Kidney (tissue), 13 donors: ENCODE measurements at regions not wholly inside any gene's neighbourhood (a gene's known extent, or its start where the extent isn't known, plus 50 kb on each side); places are given as distances from the start of the nearest gene placed in this dataset.

ENCODE experiments used
- DNase-seq, 5 donors: peaks; one replicate each; pipeline ENCODE4 v3.0.0-alpha.2; 2013 to 2020
- FAIRE-seq: peaks from 2 replicates; lab custom pipeline; 2012; peaks lifted over from hg19 to GRCh38; lab: Jason Lieb, UNC
- H3K27ac ChIP-seq, 2 donors: one replicate each; pipeline ENCODE4 v1.7.0; 2013; ENCODE audit warnings: low read depth in 2 of 2, low read length in 2 of 2, inconsistent platforms in 1 of 2
- H3K27me3 ChIP-seq: one replicate; pipeline ENCODE4 v1.7.1; 2013; ENCODE audit warnings: low read length, inconsistent platforms; ENCODE audit not compliant: control insufficient read depth, insufficient read depth
- H3K36me3 ChIP-seq, 3 donors: one replicate each; pipeline versions ENCODE4 v1.7.0 to v1.7.1; 2013; ENCODE audit warnings: low read length in 3 of 3, control low read depth in 1 of 3, inconsistent platforms in 1 of 3; ENCODE audit not compliant: insufficient read depth in 3 of 3, control insufficient read depth in 2 of 3
- H3K4me1 ChIP-seq, 3 donors: one replicate each; pipeline versions ENCODE4 v1.7.0 to v1.7.1; 2013; ENCODE audit warnings: low read length in 3 of 3, inconsistent platforms in 1 of 3, low read depth in 1 of 3; ENCODE audit not compliant: control insufficient read depth in 2 of 3, insufficient read depth in 2 of 3
- H3K4me3 ChIP-seq, 3 donors: one replicate each; pipeline versions ENCODE4 v1.7.0 to v1.8.1; 2013; ENCODE audit warnings: low read length in 3 of 3, control low read depth in 1 of 3, inconsistent platforms in 1 of 3
- H3K9ac ChIP-seq, 3 donors: one replicate each; pipeline versions ENCODE4 v1.7.0 to v1.7.1; 2013; ENCODE audit warnings: low read length in 3 of 3, control low read depth in 1 of 3, inconsistent platforms in 1 of 3
- H3K9me3 ChIP-seq, 3 donors: one replicate each; pipeline versions ENCODE4 v1.7.0 to v1.7.1; 2013; ENCODE audit warnings: low read length in 3 of 3, control low read depth in 1 of 3, inconsistent platforms in 1 of 3; ENCODE audit not compliant: control insufficient read depth in 2 of 3, insufficient read depth in 1 of 3
- intact Hi-C: fragments of 100-400 bp; cut with DNase I; formaldehyde crosslinking; loops from one replicate; pipeline ENCODE4 v1.11.1; 2022
- TF ChIP-seq, protein P1 (sequence below): IDR thresholded peaks from 3 replicates; pipeline ENCODE4 v1.5.1; 2012; ENCODE audit warnings: mild to moderate bottlenecking, moderate library complexity, borderline replicate concordance; ENCODE audit not compliant: insufficient read depth; ENCODE audit errors: extremely low read depth
- donor health status: control.
- donor health status: control.
- donor health status: control.
- donor health status: control.
- donor health status: control.
- donor health status: DM: yes; HTN: yes; CAD: no.
- donor health status: Normal renal cell carcinoma (clear cell type).

- FAIRE-seq (no peak), DNase-seq (no peak)
- intact Hi-C loops, result no loop called here
- no peak overlapping the region for H3K27ac ChIP-seq
- no peaks in the 10 kb centered on the region for H3K27me3 ChIP-seq
- H3K36me3 ChIP-seq, result no peaks in the 10 kb centered on the region
- no peak overlapping the region for H3K4me3 ChIP-seq
- no peaks in the 10 kb centered on the region for H3K4me1 ChIP-seq
- TF ChIP-seq, protein P1, sequence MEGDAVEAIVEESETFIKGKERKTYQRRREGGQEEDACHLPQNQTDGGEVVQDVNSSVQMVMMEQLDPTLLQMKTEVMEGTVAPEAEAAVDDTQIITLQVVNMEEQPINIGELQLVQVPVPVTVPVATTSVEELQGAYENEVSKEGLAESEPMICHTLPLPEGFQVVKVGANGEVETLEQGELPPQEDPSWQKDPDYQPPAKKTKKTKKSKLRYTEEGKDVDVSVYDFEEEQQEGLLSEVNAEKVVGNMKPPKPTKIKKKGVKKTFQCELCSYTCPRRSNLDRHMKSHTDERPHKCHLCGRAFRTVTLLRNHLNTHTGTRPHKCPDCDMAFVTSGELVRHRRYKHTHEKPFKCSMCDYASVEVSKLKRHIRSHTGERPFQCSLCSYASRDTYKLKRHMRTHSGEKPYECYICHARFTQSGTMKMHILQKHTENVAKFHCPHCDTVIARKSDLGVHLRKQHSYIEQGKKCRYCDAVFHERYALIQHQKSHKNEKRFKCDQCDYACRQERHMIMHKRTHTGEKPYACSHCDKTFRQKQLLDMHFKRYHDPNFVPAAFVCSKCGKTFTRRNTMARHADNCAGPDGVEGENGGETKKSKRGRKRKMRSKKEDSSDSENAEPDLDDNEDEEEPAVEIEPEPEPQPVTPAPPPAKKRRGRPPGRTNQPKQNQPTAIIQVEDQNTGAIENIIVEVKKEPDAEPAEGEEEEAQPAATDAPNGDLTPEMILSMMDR, result no peak
- no peak overlapping the region for H3K9ac ChIP-seq
- H3K9me3 ChIP-seq, result no peaks in the 10 kb centered on the region
Observed at GRCh38 chr14:65260786-65261185, 151.7 kb upstream of the FUT8 start.

GRCh38 chr14:65261425-65261920, 151.1 kb upstream of the FUT8 start:
- Histone ChIP-seq H3K9me3 (no peaks in the 10 kb centered on the region), H3K36me3 (no peaks in the 10 kb centered on the region), H3K27ac (no peak overlapping the region), H3K9ac (no peak overlapping the region), H3K4me3 (no peak overlapping the region), H3K27me3 (no peaks in the 10 kb centered on the region), H3K4me1 (no peaks in the 10 kb centered on the region)
- TF ChIP-seq, protein P1, result no peak
- intact Hi-C loops, result no loop called here
- DNase-seq, result no peak
- FAIRE-seq, result no peak

DNA sequence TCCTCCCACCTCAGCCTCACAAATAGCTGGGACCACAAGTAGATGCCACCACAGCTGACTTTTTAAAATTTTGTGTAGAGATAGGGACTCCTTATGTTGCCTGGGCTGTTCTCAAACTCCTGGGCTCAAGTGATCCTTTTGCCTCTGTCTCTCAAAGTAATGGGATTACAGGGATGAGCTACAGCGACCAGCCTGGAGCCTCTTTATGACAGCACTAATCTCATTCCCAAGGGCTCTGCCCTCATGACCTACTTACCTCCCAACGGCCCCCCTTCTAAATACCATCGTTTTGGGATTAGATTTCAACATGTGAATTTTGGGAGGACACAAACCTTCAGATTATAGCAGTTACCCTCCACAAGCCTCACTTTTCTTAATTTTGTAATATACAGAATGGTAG, 150.6 kb upstream of the FUT8 start:
- DNase-seq, result no peak
- no peak overlapping the region for H3K4me3 ChIP-seq
- H3K9ac ChIP-seq, result no peak overlapping the region
- no peaks in the 10 kb centered on the region for H3K27me3 ChIP-seq
- TF ChIP-seq, protein P1, result no peak
- intact Hi-C loops, result no loop called here
- FAIRE-seq, result no peak
- no peak overlapping the region for H3K27ac ChIP-seq
- H3K9me3 ChIP-seq, result no peaks in the 10 kb centered on the region
- H3K36me3 ChIP-seq, result no peaks in the 10 kb centered on the region
- no peaks in the 10 kb centered on the region for H3K4me1 ChIP-seq

DNA sequence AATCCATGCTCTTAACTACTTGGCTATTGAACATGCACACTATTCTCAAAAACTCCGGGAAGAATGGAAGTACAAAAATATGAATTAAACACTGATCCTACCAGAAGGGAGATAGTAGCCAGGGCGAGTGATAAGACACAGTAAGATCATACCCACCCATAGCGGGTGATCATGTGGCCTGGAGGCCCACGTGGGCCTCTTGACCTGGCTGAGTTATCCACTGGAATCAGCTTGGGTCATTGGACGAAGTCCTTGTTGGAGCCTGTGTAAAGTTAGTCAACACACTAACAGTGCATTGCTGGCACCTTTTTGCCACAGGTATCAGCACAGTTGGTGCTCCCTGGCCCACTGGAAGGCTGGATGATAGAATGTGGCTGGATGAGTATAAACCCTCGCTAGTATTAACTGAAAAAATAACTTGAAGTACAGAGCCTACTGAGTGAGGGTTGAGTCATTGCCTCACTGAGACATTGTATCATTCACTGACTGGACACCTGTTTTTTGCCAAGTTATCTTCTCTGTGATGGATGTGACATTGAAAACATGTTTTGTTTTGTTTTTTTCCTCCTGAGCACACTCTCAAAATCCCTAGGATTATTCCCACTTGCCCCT, 149.2 kb upstream of the FUT8 start:
- no peaks in the 10 kb centered on the region for H3K27me3 ChIP-seq
- no peaks in the 10 kb centered on the region for H3K9me3 ChIP-seq
- no peak overlapping the region for H3K9ac ChIP-seq
- H3K27ac ChIP-seq, result no peak overlapping the region
- H3K4me1 ChIP-seq, result no peaks in the 10 kb centered on the region
- H3K36me3 ChIP-seq, result no peaks in the 10 kb centered on the region
- H3K4me3 ChIP-seq, result no peak overlapping the region
- DNase-seq (no peak), FAIRE-seq (no peak)
- intact Hi-C loops, result no loop called here
- TF ChIP-seq, protein P1, result no peak
